8988T (cell line): ENCODE measurements at regions not wholly inside any gene's neighbourhood (a gene's known extent, or its start where the extent isn't known, plus 50 kb on each side); places are given as distances from the start of the nearest gene placed in this dataset.
"Not testable (repeated sequence)": the region's sequence is repeated elsewhere in the genome, so short reads cannot be mapped to it uniquely, and the experiment has no call there.

Experiments
- DNase-seq: peaks from one replicate; pipeline ENCODE4 v3.0.0; 2011

DNA sequence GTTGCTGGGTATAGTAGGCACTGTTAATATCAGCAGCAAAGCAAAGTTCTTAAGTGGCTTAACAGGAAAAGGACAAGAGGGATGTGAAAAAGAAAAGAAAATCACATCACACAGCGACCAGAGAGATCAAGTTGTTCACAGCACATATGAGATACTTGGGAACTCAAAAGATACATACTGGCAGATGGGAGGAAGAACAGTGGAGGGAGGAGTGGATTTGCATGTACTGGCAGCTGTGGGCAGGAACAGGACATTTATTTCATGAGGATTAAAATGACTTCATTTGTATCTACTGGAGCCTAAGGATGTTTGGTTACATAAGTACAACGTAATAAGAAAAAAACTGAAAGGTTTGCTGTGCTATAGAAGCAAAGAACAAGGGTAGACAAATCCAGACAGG is 136.5 kb upstream of the IFNG-AS1 start:
- no peak for DNase-seq

GRCh38 chr12:67853204-67853603 is 136.0 kb upstream of the IFNG-AS1 start:
- no peak for DNase-seq

DNA sequence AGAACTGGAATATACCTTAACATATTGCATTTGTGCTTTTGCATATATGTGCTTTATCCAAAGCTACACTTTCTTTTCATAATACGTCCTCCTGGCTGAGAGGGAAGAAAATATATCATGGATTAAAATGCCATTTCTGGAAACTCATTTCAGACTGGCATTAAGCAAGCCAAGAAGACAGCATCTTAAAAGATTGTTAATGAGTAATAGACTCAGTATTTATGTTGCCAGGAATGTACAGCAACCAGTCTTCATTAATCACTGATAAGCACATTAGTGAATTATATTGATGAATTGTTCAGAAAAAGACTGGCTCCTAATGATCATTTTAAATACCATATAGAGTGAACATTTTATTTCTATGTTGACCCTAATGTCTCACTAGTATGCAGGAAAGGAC is 134.9 kb upstream of the IFNG-AS1 start:
- DNase-seq, result no peak

DNA sequence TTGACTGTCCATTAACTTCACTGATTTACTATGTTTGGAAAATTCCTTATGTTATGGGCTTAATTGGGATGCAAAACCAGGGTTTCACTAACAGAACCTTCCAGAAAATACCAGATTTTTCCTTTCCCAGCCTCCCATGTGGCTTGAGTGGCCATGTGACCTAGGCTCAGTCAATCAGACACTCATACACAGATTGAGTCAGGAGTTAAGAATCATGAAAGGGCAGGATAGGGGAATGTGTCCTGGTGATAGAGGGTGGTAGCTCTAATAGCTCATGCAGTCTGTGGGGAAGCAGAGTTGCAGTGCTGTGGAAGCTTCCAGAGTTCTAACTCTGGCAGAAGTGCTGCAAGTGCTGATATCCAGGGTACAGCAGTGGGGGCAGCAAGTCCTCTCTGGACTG is 134.1 kb upstream of the IFNG-AS1 start:
- DNase-seq, result no peak

- DNase-seq, result no peak
Measured at GRCh38 chr12:67871231-67871630, 118.0 kb upstream of the IFNG-AS1 start.

- no peak for DNase-seq
Measured at GRCh38 chr12:67873355-67873754, 115.9 kb upstream of the IFNG-AS1 start.

DNA sequence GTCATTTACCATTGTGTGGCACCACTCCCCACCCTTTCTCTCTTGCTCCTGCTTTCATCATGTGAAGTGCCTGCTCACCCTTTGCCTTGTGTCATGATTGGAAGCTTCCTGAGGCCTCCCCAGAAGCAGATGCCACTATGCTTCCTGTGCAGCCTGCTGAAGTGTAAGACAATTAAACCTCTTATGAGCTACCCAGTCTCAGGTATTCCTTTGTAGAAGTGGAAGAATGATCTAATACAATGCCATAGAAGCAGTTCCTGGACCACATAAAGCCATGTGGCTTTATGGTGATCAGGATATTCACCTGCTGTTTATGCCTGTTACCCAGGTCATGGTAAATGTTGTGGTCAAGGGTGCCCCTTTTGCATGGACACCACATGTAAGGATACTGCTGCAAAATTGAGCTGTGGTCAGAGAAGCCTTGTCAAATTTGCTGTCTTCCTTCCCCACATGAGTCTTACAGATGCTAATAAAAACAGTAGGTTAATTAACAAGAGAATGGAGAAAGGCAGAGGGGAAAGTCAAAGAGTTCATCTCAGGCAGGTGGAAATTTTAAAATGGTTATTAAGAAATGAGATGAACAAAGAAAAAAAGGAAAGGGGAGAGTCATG is 112.8 kb upstream of the IFNG-AS1 start:
- DNase-seq, result no peak

- DNase-seq, result no peak
Measured at GRCh38 chr12:67877727-67878126, 111.5 kb upstream of the IFNG-AS1 start.

DNA sequence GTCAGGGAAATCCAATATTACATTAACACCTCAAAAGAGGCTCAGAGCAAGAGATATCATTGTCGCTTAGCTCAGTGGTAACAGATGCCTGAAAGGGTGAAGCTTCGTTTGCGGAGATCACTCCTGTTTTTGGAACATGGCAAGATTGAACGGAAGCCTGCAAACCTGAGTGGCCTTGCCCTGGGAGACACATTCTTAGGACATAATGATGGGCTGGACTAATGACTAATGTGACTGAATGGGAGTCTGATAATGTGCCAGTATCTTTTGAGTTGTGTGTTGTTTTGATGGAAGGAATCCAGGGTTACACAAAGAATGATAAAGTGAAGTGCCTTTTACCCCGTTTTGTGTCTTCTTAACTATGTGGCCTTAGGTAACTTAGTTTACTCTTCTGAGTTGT is 109.3 kb upstream of the IFNG-AS1 start:
- DNase-seq, result no peak

- DNase-seq, result no peak
Measured at GRCh38 chr12:67881565-67881964, 107.7 kb upstream of the IFNG-AS1 start.

GRCh38 chr12:67884596-67884995 is 104.7 kb upstream of the IFNG-AS1 start:
- no peak for DNase-seq

GRCh38 chr12:67885375-67886169 is 103.7 kb upstream of the IFNG-AS1 start:
- DNase-seq, result no peak

DNA sequence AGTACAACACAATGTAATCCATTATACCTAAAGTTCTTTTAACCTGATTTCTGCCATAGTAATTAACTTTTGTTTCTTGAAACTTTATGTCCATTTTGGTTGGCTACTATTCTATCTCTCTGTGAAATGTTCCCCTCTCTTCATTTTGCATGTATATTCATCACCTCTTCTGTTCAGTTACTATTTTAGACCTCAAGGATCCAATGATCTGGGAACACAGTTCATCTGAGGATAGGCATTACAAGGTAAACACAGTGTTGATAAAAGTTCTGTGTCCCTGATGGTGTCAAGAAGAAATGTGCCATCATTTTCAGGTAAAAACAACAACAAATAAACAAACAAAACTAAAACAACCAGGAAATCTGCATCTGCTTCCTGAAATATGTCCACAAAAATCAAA is 102.2 kb upstream of the IFNG-AS1 start:
- DNase-seq, result no peak

DNA sequence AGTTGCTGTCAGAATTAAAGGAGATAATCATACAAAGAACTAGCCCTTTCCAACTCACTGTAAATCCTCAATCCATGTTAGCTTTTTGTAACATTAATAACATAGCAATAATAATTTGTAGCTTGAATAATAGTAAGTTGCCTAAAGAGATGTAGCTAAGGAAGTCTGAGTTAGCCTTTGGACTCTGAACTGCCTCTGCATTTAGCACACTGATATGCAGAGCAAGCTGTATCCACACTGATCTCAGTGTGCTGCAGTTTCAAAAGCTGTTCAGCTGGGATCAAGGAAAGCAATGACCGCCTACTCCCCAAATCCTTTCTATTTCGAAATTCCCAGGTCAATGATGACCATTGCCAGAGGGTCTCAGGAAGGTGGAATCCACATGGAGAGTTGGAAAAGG is 99.3 kb upstream of the IFNG-AS1 start:
- DNase-seq, result no peak

DNA sequence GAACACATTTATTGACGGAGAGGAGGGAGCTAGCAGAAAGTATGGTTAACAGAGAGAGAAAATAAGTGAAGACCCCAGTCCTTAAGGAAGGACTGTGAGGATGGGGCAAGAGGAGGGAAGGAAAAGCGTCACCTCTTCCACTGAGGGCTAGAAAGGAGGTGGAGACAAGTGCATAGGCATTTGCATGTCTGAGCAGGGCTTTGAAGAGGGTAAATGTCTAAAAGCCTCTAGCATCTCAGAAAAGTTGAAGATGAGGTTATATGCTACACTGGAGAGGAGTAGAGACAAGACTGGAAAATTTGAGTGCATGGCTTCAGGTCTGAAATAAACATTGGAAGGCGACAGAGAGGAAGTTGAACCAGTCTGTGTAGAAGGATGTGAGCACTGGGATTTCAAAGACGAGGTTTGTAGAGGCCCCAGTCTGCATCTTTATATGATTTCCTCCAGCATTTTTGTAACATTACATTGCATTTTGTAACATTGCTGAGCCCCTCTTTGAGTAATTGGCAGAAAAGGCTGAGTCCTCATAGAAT is 98.5 kb upstream of the IFNG-AS1 start:
- no peak for DNase-seq

GRCh38 chr12:67891596-67891995 is 97.7 kb upstream of the IFNG-AS1 start:
- no peak for DNase-seq

- no peak for DNase-seq
Measured at GRCh38 chr12:67892259-67893021, 96.8 kb upstream of the IFNG-AS1 start.

- DNase-seq, result no peak
Measured at GRCh38 chr12:67893022-67893580, 96.1 kb upstream of the IFNG-AS1 start.

DNA sequence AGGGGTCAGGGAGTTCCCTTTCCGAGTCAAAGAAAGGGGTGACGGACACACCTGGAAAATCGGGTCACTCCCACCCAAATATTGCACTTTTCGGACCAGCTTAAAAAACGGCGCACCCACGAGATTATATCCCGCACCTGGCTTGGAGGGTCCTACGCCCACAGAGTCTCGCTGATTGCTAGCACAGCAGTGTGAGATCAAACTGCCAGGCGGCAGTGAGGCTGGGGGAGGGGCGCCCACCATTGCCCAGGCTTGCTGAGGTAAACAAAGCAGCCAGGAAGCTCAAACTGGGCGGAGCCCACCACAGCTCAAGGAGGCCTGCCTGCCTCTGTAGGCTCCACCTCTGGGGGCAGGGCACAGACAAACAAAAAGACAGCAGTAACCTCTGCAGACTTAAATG is 88.8 kb upstream of the IFNG-AS1 start:
- DNase-seq, result not testable (repeated sequence)

DNA sequence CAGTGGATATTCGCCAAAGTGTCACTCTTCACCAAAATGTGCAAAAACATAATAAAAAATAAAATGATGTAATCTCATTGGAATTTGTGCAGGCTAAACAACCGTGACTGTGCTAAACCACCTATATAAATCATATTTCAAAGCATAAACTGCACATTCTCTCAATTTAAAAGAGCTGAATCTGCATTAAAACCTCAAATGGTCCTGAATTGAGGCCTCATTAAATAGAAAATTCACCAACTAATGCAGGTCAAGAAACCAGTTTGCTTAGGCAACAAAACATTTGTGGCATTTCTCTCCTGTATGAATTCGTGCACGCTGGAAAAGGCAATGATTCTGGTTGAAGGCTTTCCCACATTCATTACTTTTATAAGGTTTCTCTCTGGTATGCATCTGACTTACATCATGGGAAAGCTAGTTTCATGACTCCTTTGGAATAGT is 80.1 kb upstream of the IFNG-AS1 start:
- DNase-seq, result no peak

- no peak for DNase-seq
Measured at GRCh38 chr12:67909681-67910080, 79.6 kb upstream of the IFNG-AS1 start.

DNA sequence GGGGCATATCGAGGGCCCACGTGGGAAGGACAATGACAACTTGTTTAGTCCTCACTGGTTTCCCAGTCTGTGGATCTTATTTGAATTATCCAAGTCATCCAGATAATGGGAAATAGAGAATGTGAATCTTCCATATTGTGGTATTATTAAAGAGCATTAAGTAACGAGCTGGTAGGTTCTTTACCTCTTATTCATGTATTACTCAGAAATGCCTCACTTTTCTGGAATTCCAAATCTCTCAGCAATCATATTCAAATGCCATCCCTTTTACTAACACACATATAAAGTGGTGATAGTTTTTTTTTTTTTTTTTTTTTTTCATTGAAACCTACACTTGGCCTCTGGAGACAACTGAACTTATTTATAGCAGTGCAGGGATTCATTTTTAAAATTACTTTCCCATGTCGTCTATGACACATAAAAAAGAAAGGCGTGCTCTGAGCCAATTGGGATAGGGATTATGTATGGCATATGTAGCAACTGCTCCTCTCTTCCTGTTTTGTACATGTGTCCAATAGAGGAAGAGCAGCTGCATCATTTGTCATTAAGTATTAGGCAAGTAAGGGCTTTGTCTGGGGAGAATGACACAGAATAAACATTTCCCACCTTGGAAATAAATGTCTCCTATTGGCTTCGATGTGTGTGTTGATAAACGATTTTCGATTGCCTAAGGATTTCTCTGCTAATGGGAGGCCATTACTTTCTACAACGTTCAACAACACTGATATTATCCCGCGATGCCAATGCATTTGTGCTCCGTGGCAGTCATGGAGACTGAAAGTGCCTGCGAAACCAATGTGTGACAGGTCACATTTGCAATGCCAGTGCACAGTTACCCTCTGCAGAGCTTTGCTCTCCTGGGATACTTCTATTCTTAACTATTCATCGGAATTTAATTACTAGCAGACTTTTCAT is 78.6 kb upstream of the IFNG-AS1 start:
- DNase-seq, result no peak
